Esophagus (tissue), 2 donors: ENCODE measurements at regions not wholly inside any gene's neighbourhood (a gene's known extent, or its start where the extent isn't known, plus 50 kb on each side); places are given as distances from the start of the nearest gene placed in this dataset.

Experiments used
- H3K27ac ChIP-seq, 2 donors: one replicate each; pipeline ENCODE4 v1.5.1; 2013; ENCODE audit warnings: low read depth in 2 of 2, mild to moderate bottlenecking in 2 of 2, inconsistent platforms in 1 of 2, low read length in 1 of 2, moderate library complexity in 1 of 2
- H3K27me3 ChIP-seq, 2 donors: one replicate each; pipeline ENCODE4 v1.6.1; 2013; ENCODE audit warnings: low read length in 2 of 2, control low read depth in 1 of 2, mild to moderate bottlenecking in 1 of 2; ENCODE audit not compliant: insufficient read depth in 2 of 2, control insufficient read depth in 1 of 2
- H3K36me3 ChIP-seq, 2 donors: one replicate each; pipeline ENCODE4 v1.6.1; 2013; ENCODE audit warnings: low read length in 1 of 2; ENCODE audit not compliant: control insufficient read depth in 2 of 2, insufficient read depth in 2 of 2
- H3K4me1 ChIP-seq, 2 donors: one replicate each; pipeline ENCODE4 v1.6.1; 2013; ENCODE audit warnings: low read length in 1 of 2; ENCODE audit not compliant: control insufficient read depth in 2 of 2, insufficient read depth in 2 of 2
- H3K4me3 ChIP-seq, 2 donors: one replicate each; pipeline ENCODE4 v1.5.1; 2013; ENCODE audit warnings: low read length in 2 of 2, mild to moderate bottlenecking in 2 of 2, low read depth in 1 of 2, moderate library complexity in 1 of 2
- H3K9me3 ChIP-seq, 2 donors: one replicate each; pipeline ENCODE4 v1.6.1; 2013; ENCODE audit warnings: mild to moderate bottlenecking in 2 of 2, low read depth in 1 of 2, low read length in 1 of 2, moderate library complexity in 1 of 2; ENCODE audit not compliant: control insufficient read depth in 2 of 2, insufficient read depth in 1 of 2
- WGBS, 2 donors: extraction: QIAGEN DNeasy Blood & Tissue Kit; methylation state at CpG; one replicate each; pipeline ENCODE4 v1.1.7; 2013; 5-methylcytosine and 5-hydroxymethylcytosine counted together
- donor health status: healthy with polysubstance abuse.
- donor health status: Bipolar disorder and iron deficiency.

DNA sequence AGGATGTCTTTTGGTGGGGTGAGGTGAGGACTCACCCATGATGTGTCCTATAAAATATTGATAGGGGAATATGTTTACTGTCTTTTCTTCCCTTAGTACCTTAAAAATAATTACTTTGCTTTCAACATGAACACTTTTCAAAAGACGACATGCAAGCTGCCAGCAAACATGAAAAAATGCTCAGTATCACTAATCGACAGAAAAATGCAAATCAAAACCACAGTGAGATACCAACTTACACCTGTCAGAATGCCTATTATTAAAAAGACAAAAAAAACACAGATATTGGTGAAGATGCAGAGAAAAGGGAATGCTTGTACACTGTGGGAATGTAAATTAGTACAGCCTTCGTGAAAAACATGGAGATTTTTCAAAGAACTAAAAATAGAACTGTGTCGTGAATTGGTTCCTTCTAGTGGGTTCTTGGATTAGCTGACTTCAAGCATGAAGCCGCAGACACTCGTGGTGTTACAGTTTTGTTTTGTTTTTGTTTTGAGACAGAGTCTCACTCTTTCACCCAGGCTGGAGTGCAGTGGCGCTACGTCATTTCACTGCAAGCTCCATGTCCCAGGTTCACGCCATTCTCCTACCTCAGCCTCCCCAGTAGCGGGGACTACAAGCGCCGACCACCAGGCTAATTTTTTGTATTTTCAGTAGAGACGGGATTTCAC lies 160.9 kb downstream of the FGF9 start:
- Histone ChIP-seq H3K36me3 (no peaks in the 10 kb centered on the region), H3K4me3 (no peak overlapping the region), H3K27ac (no peak overlapping the region), H3K9me3 (no peaks in the 10 kb centered on the region), H3K4me1 (no peaks in the 10 kb centered on the region), H3K27me3 (no peaks in the 10 kb centered on the region)
- 93 to 94% methylated on average over 13 of the region's 13 CpGs for WGBS, 2 donors

DNA sequence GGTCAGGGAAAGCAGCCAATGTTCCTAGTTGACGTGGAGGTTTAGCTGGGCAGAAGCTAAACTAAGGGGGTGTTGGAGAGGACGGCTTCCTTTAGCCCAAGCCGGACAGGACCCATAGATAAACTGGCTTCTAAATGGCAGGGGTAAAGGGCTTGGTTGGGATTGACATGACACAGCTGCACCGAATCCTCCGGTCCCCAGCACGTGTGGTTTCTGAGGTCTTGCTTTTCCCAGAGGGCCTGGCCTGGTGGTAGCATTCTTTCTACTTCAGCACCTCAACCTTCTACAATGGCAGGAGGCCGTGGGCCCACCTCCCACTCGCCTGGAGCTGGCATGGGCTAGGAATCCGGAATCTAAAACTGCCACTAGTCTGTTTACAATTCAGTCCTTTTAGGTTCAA lies 163.0 kb downstream of the FGF9 start:
- Histone ChIP-seq H3K4me3 (no peak overlapping the region), H3K9me3 (no peaks in the 10 kb centered on the region), H3K27me3 (no peaks in the 10 kb centered on the region), H3K27ac (no peak overlapping the region), H3K4me1 (no peaks in the 10 kb centered on the region), H3K36me3 (no peaks in the 10 kb centered on the region)
- 69 to 70% methylated on average over 9 of the region's 9 CpGs for WGBS, 2 donors

DNA sequence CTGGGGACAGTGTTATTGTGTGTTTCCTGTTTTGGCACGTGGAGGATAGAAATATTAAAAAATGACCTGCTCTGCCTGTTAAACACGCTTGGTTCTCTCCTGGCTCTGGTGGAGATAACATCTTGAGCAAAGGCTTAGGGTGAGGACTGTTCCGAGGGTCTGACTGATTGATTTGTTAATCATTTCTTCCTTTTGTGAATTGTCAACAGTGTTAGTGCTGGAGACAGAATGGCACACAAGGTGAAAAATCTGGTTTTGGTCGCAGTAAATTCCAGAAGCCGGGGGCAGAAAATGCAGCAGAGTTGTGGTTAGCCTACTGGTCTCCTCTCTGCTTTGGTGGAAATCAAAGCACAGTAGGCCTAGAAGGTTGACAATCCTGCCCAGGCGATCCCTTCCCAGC lies 163.6 kb downstream of the FGF9 start:
- H3K4me1 ChIP-seq: no peaks in the 10 kb centered on the region
- H3K9me3 ChIP-seq: no peaks in the 10 kb centered on the region
- H3K27ac ChIP-seq: no peak overlapping the region
- H3K4me3 ChIP-seq: no peak overlapping the region
- H3K36me3 ChIP-seq: no peaks in the 10 kb centered on the region
- 59 to 69% methylated on average over 6 of the region's 6 CpGs for WGBS, 2 donors
- H3K27me3 ChIP-seq: no peaks in the 10 kb centered on the region

- Histone ChIP-seq H3K4me3 (no peak overlapping the region), H3K9me3 (no peaks in the 10 kb centered on the region), H3K27me3 (no peaks in the 10 kb centered on the region), H3K27ac (no peak overlapping the region), H3K4me1 (no peaks in the 10 kb centered on the region), H3K36me3 (no peaks in the 10 kb centered on the region)
- 77 to 81% methylated on average over 3 of the region's 3 CpGs for WGBS, 2 donors
Observed at GRCh38 chr13:21837288-21837687, 166.4 kb downstream of the FGF9 start.

- Histone ChIP-seq H3K9me3 (no peaks in the 10 kb centered on the region), H3K4me3 (no peak overlapping the region), H3K4me1 (no peaks in the 10 kb centered on the region), H3K27me3 (no peaks in the 10 kb centered on the region), H3K36me3 (no peaks in the 10 kb centered on the region), H3K27ac (no peak overlapping the region)
- 51 to 65% methylated on average over 11 of the region's 11 CpGs for WGBS, 2 donors
Observed at GRCh38 chr13:21837841-21838551, 167.1 kb downstream of the FGF9 start.

GRCh38 chr13:21846605-21847004 lies 175.7 kb downstream of the FGF9 start:
- WGBS, 2 donors: 68 to 79% methylated on average over 4 of the region's 4 CpGs
- H3K27ac ChIP-seq: no peak overlapping the region
- H3K27me3 ChIP-seq: no peaks in the 10 kb centered on the region
- H3K9me3 ChIP-seq: no peaks in the 10 kb centered on the region
- no peak overlapping the region for H3K4me3 ChIP-seq
- no peaks in the 10 kb centered on the region for H3K36me3 ChIP-seq
- no peaks in the 10 kb centered on the region for H3K4me1 ChIP-seq

DNA sequence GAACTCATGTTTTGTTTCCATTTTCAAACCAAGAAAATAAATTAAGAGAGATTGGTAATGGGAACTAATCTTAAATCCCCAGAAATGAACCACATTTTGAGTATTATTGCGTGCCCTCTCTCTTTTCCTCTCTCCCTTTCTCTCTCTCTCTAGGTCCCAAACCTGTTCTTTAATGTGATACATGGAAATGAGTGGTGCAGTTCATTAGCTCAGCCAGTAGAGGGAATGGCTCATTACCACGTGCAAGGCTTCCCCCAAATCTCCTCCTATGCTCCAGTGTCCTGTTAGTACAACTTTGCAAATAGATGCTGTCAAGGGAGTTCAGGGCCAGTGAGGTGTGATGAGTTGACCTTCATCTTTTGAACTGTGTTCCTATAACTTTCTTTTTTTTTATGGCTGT lies 178.4 kb downstream of the FGF9 start:
- 30 to 44% methylated on average over 2 of the region's 2 CpGs for WGBS, 2 donors
- H3K9me3 ChIP-seq: no peaks in the 10 kb centered on the region
- no peak overlapping the region for H3K27ac ChIP-seq
- no peaks in the 10 kb centered on the region for H3K27me3 ChIP-seq
- no peaks in the 10 kb centered on the region for H3K36me3 ChIP-seq
- H3K4me3 ChIP-seq: no peak overlapping the region
- H3K4me1 ChIP-seq: no peaks in the 10 kb centered on the region

DNA sequence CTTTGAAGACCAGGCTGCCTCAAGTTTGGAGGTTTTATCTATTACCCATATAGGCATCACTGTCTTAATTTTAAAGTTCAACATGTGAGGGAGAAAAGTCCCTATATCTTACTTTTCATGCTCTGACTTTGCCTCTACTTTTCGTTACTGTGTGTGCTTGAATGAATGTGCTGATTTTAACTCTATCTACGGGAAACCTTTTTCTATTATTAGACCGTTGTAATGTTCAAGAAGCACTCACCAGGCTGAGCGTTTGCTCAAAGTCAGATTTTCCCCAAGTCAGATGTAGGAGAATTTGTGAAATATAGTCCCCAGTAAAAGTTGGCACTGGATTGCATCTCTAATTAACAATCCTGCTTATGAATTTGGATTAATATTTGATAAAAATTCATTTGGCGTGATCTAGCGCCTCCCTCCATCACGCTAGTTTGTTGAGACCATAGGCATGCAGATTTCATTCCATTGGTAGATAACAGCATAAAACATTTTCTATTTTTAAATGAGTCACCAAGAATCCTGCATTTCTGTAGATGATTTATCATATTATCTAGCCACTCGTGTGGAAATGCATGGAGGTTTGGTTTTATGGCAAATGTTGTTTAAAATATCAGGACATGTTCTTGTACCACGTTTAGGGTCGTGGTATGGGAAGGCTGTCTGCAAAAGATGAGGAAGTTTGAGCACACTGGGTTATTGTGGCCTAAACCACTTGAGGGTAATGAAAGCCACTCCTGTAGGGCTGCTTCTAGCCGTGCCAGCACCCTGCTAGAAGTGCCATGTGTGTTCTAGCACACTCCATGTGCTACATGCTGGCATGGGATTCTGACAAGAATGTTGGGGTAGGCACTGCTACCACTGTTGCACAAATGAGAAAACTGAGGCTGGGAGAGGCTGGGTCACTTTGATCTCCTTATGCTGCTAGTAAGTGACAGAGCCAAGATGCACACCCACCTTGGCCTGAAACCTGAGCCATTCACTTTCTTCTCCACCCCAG lies 179.4 kb downstream of the FGF9 start:
- H3K4me3 ChIP-seq: no peak overlapping the region
- H3K36me3 ChIP-seq: no peaks in the 10 kb centered on the region
- H3K27ac ChIP-seq: no peak overlapping the region
- no peaks in the 10 kb centered on the region for H3K27me3 ChIP-seq
- H3K9me3 ChIP-seq: no peaks in the 10 kb centered on the region
- no peaks in the 10 kb centered on the region for H3K4me1 ChIP-seq
- WGBS, 2 donors: 72 to 78% methylated on average over 11 of the region's 11 CpGs

DNA sequence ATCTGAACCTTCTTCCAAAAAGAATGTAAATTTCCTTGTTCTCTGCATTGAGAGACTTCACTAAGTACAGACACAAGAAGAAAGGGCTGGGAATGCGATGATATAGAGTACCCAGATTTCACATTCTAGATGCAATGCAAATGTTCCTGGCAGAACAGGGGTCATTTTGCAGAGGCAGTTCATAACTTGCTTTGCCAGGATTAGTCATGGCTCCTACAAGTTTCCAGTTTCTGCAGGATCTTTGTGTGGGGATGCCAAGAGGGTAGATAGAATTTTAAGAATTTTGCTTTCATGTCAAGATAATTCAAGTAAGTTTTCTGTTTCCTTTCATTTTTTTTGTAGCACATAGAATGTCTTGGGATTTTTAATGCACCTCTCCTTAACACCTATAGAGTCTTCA lies 181.2 kb downstream of the FGF9 start:
- Histone ChIP-seq H3K27ac (no peak overlapping the region), H3K4me1 (no peaks in the 10 kb centered on the region), H3K9me3 (no peaks in the 10 kb centered on the region), H3K4me3 (no peak overlapping the region), H3K27me3 (no peaks in the 10 kb centered on the region), H3K36me3 (no peaks in the 10 kb centered on the region)
- 59 to 83% methylated on average over 1 of the region's 1 CpG for WGBS, 2 donors
